Retinal pigment epithelial cell (primary cell): ENCODE measurements at regions not wholly inside any gene's neighbourhood (a gene's known extent, or its start where the extent isn't known, plus 50 kb on each side); places are given as distances from the start of the nearest gene placed in this dataset.
"Not testable (repeated sequence)": the region's sequence is repeated elsewhere in the genome, so short reads cannot be mapped to it uniquely, and the experiment has no call there.

Source experiments
- DNase-seq: peaks from one replicate; pipeline ENCODE4 v3.0.0-alpha.2; 2010; ENCODE audit warnings: low read depth
- H3K4me3 ChIP-seq: 2 replicates; pipeline ENCODE4 v1.5.1; 2011; ENCODE audit warnings: mild to moderate bottlenecking, low read length, control low read depth, moderate library complexity
- CTCF ChIP-seq: conservative IDR thresholded peaks from 2 replicates; pipeline ENCODE4 v1.5.1; 2011; ENCODE audit warnings: low read depth, low read length, control low read depth, inconsistent platforms

GRCh38 chr6:57948481-57948880 is 631.1 kb downstream of the PRIM2 start:
- DNase-seq, H3K4me3 ChIP-seq: not testable (repeated sequence)

- DNase-seq, H3K4me3 ChIP-seq: not testable (repeated sequence)
Measured at GRCh38 chr6:57950430-57950829, 633.0 kb downstream of the PRIM2 start.

DNA sequence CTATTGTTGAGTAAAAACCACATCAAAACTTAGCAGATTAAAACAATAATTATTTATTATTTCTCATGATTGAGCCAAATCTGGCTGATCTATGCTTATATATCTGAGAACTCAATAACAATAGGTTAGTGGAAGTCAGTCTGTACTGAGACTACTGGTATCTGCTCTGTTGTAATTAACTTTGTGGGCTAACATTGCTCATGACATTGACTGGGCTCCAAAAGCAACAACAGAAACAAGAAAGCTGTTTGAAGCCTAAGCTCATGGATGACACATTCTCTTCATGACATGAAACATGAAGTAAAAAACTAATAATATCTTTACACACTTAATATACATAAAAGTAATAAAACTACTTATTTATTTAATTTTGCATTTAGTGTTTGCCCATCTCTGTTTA is 649.3 kb downstream of the PRIM2 start:
- not testable (repeated sequence) for H3K4me3 ChIP-seq, DNase-seq

DNA sequence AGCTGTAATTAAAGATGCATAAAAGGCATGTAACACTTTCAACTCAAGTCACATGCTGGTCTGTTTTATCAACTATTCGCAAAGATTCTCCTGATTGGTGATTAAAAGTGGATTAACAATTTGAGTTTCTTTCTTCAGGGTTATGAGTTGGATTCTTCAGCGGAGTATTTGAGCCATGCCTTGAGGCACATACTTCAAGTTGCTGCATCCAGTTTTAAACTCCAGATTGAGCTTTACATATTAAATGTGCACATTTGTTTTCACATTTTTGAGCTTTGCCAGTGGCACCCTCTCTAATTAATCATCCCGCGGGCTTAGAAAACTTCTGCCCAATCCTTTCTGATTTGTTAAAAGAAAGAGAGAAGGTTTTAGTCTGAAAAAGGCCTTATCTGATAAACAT is 654.5 kb downstream of the PRIM2 start:
- DNase-seq, H3K4me3 ChIP-seq: not testable (repeated sequence)

DNA sequence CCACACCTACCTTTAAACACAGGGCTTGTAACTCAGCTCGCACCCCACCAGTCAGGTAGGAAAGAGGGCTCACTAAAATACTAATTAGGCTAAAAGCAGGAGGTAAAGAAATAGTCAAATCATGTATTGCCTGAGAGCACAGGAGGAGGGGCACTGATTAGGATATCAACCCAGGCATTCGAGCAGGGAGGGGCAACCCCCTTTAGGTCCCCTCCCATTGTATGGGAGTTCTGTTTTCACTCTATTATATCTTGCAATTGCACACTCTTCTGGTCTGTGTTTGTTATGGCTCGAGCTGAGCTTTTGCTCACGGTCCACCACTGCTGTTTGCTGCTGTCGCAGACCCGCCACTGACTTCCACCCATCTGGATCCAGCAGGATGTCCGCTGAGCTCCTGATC is 657.2 kb downstream of the PRIM2 start:
- DNase-seq: no peak
- H3K4me3 ChIP-seq: no peak overlapping the region
- TF ChIP-seq CTCF: no peak

GRCh38 chr6:57975127-57975526 is 657.7 kb downstream of the PRIM2 start:
- not testable (repeated sequence) for H3K4me3 ChIP-seq, DNase-seq

GRCh38 chr6:57976371-57976770 is 658.9 kb downstream of the PRIM2 start:
- DNase-seq: not testable (repeated sequence)

DNA sequence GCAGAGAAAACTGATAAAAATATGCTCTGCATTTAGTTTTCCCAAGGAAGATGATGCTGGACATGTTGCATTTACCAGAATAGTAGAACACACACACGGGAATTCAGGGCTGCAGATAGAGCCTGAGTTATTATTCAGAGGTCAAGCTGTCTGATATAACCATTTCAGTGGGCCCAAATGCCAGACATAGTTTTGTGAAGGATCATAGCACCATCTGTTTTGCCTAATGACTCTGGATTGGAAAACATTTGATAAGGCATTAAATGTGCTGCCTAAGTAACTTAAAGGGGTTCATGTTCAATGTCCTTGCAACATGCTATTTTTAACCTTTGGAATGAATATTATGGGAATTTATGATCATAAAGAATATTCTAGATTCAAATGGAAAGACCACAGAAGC is 666.2 kb downstream of the PRIM2 start:
- not testable (repeated sequence) for DNase-seq

More at GRCh38 chr6:57976371-57976770, 658.9 kb downstream of the PRIM2 start:
- H3K4me3 ChIP-seq: not testable (repeated sequence)

GRCh38 chr6:57984575-57984974 is 667.1 kb downstream of the PRIM2 start:
- not testable (repeated sequence) for H3K4me3 ChIP-seq, DNase-seq

More for the DNA sequence above, 666.2 kb downstream of the PRIM2 start:
- not testable (repeated sequence) for H3K4me3 ChIP-seq

DNA sequence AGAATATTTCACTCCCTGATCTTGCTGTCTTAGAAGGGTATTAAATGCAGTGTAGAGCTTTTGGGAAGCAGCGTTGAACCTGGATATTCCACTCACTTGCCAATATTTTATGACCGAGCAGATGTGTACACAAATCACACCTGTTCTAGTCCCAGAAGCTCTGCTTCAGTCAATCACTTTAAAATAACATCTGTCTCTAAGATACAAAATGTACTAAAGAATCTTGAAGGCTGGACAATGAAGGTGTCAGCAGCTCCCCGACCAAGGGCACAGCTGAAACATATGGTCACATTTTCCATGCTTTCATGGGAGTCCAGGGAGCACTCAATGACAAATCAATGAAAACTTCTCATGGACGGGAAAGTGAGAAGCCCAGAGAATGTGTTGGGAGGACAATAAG is 668.3 kb downstream of the PRIM2 start:
- not testable (repeated sequence) for DNase-seq, H3K4me3 ChIP-seq

DNA sequence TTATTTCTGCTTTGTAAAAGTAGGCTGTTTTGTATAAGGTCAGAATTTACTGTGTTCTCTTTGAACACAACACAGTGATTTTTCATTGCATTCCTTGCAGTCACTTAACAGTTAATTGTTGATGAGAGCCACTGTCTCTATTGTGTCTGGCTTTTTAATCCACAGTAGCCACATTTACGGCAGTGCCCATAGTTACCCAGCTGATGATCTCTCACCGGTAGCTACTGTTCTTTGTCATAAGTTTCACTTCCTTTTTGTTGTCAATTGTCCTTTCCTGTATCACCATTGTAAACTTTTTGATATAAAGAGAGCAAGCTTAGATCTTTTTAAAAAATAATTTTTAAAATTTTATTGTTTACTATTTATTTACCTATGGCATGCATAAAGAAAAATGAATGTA is 669.2 kb downstream of the PRIM2 start:
- H3K4me3 ChIP-seq, DNase-seq: not testable (repeated sequence)

DNA sequence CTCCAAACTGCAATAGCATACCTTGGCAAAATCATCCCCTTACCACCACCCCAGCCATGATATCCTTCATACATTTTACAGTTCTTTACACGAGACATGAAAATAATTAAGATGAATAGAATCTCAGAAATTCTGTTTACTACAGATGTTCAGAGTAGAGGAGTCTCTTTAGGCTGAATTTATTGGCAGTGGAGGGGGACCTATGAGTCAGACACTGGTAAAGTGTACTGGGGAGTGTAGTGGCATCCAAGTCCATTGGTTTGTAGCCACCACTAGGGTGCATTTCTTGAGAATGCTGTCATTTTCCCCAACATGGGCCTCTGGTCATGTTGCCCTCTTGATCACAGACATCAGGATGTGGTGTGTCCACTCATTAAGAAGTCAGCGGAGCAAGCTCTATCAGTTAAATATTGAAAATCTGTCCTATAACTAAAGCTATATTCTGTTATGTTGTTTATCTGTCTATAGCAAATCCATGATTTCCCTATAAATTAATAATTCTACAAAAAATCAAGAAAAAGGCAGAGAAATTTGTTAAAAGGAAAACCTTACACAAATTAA is 672.2 kb downstream of the PRIM2 start:
- not testable (repeated sequence) for H3K4me3 ChIP-seq, DNase-seq

DNA sequence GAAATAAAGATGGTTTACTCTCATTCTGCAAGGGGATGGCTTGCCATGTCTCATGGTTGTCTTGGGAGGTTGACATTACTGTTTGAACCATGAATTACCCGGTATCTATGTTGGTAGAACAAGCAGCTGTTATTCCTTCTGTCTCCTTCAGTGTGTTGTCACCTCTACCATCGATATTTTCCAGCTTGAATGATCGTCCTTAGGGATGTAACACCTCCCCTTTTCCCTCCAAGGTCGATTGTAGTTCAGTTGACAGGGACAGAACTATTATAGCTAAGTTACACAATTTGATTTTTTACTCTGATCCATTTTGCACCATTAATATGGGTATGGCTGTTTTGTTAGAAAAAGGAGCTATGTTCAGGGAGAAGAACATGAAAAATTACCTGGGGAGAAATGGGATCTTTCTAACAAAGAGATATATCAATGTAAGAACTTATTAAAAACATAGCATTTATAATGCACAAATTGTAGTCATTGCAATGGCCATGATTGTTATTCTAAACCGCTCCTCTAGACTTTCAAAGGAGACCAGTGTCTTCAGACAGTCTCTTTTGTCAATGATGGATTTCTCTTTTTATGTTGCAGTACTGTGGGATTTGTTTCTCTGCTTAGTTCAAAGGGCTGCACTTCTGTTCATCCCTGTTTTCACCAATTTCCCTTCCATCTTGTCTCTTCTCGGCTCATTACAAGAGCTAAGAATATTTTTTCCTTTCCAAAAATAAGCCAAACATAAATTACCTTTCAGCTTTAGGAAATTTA is 681.6 kb downstream of the PRIM2 start:
- H3K4me3 ChIP-seq, DNase-seq: not testable (repeated sequence)

GRCh38 chr6:58000233-58000632 is 682.8 kb downstream of the PRIM2 start:
- H3K4me3 ChIP-seq: not testable (repeated sequence)

More at GRCh38 chr6:58000233-58000632, 682.8 kb downstream of the PRIM2 start:
- not testable (repeated sequence) for DNase-seq
